CD8-positive, alpha-beta memory T cell (primary cell): ENCODE measurements at regions not wholly inside any gene's neighbourhood (a gene's known extent, or its start where the extent isn't known, plus 50 kb on each side); places are given as distances from the start of the nearest gene placed in this dataset.

Source experiments
- CTCF ChIA-PET: fragments of 350-600 bp; sonication (Branson Sonifier 250); formaldehyde crosslinking; loops from one replicate; lab custom pipeline; 2021; ENCODE audit warnings: antibody characterized with exemption; lab: Charles Lee
- POLR2A ChIA-PET: fragments of 350-600 bp; sonication (Branson Sonifier 250); formaldehyde crosslinking; loops from one replicate; lab custom pipeline; 2021; ENCODE audit warnings: antibody characterized with exemption; lab: Charles Lee
- DNase-seq, 5 donors: peaks; one replicate each; pipeline versions ENCODE4 v3.0.0 to v3.0.0-alpha.2; 2020 to 2022; ENCODE audit warnings: mixed read lengths in 1 of 5
- H3K27ac ChIP-seq: one replicate; pipeline ENCODE4 v1.7.0; 2013; ENCODE audit warnings: low read depth, mild to moderate bottlenecking, low read length, moderate library complexity
- H3K27me3 ChIP-seq: 2 replicates; pipeline ENCODE4 v1.7.0; 2013; ENCODE audit warnings: low read length, mild to moderate bottlenecking; ENCODE audit not compliant: insufficient read depth, poor library complexity, severe bottlenecking
- H3K36me3 ChIP-seq: 2 replicates; pipeline ENCODE4 v1.7.0; 2013; ENCODE audit warnings: mild to moderate bottlenecking, low read length, moderate library complexity; ENCODE audit not compliant: insufficient read depth
- H3K4me1 ChIP-seq: 2 replicates; pipeline ENCODE4 v1.7.0; 2013; ENCODE audit warnings: mild to moderate bottlenecking, low read length, moderate library complexity; ENCODE audit not compliant: insufficient read depth
- H3K4me3 ChIP-seq: 2 replicates; pipeline ENCODE4 v1.7.0; 2013; ENCODE audit warnings: mild to moderate bottlenecking, low read length
- H3K9me3 ChIP-seq: 2 replicates; pipeline ENCODE4 v1.7.0; 2013; ENCODE audit warnings: mild to moderate bottlenecking, low read length
- H3K27ac Mint-ChIP-seq, 8 donors: one replicate each; pipeline ENCODE4 v1.8.0; 2020 to 2021; ENCODE audit warnings: mixed read lengths in 8 of 8, mild to moderate bottlenecking in 6 of 8, inconsistent platforms in 3 of 8, moderate library complexity in 3 of 8
- H3K27me3 Mint-ChIP-seq, 2 donors: one replicate each; pipeline ENCODE4 v1.8.0; 2020 to 2021; ENCODE audit warnings: mixed read lengths in 2 of 2, mild to moderate bottlenecking in 1 of 2, moderate library complexity in 1 of 2
- H3K36me3 Mint-ChIP-seq, 3 donors: one replicate each; pipeline ENCODE4 v1.8.0; 2020 to 2021; ENCODE audit warnings: mixed read lengths in 3 of 3, inconsistent platforms in 1 of 3, mild to moderate bottlenecking in 1 of 3
- H3K4me1 Mint-ChIP-seq, 3 donors: one replicate each; pipeline ENCODE4 v1.8.0; 2020 to 2021; ENCODE audit warnings: mixed read lengths in 3 of 3, inconsistent platforms in 1 of 3, mild to moderate bottlenecking in 1 of 3
- H3K4me3 Mint-ChIP-seq, 7 donors: one replicate each; pipeline ENCODE4 v1.8.0; 2020 to 2021; ENCODE audit warnings: mixed read lengths in 7 of 7, mild to moderate bottlenecking in 6 of 7, moderate library complexity in 4 of 7, inconsistent platforms in 2 of 7
- H3K9me3 Mint-ChIP-seq, 5 donors: one replicate each; pipeline ENCODE4 v1.8.0; 2020 to 2022; ENCODE audit warnings: mixed read lengths in 5 of 5, mild to moderate bottlenecking in 3 of 5, moderate library complexity in 2 of 5, inconsistent platforms in 1 of 5

DNA sequence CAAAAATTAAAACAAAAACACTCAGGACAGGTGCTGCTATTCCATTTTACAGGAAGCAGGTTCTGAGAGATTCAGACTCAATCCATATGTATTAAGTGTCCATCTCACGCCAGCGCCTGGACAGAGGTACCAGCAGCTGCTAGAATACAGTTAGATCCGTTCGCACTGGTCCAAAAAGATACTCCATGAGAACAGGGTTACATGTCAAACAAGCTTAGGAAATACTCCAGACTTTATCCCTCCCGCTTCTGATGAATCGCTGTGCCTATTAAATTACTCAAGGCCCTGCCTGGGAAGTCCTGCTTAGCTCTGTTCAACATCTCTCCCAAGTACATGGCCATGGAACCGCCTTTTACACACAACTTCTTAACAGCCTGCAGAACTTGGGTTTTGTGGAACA is 50.2 kb upstream of the SLC35C1 start:
- Mint-ChIP-seq H3K9me3 (no peaks in the 10 kb centered on the region), H3K36me3 (no peaks in the 10 kb centered on the region), H3K27ac (no peak overlapping the region), H3K27me3 (peaks cover 14 to 68% of the 10 kb centered on the region in 2 donors), H3K4me1 (no peaks in the 10 kb centered on the region), H3K4me3 (no peak overlapping the region)
- H3K4me3 ChIP-seq = no peak overlapping the region
- H3K27me3 ChIP-seq = peaks cover 5% of the 10 kb centered on the region
- CTCF ChIA-PET = interaction anchor here (2.6 kb wide), 1 partner anchor 17 kb away, joined by 8 read pairs; no protein-coding TSS in a partner anchor
- no peaks in the 10 kb centered on the region for H3K4me1 ChIP-seq
- H3K27ac ChIP-seq = no peak overlapping the region
- no peak for DNase-seq
- H3K9me3 ChIP-seq = no peaks in the 10 kb centered on the region
- no peaks in the 10 kb centered on the region for H3K36me3 ChIP-seq
- POLR2A ChIA-PET = no interaction called here

DNA sequence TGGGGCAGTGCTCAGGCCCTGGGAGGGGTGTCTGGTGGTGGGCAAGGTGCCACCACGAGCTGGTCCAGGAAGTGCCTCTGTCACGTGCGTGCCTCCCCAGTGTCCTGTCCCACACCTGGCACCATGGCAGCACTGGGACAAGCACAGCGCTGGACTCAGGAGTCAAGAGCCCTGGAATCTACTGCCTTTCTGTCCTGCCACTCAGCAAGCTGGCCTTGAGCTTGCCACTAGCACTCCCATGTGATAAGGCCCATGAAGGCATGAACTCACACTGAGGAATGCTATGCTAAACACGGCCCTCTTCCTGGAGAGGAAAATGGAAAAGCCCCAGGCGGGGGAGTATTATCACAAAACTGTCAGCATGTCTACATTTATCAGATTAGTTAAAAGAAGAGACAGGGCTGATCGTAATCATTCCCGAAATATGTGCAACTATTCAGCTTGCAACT is 50.7 kb upstream of the SLC35C1 start:
- H3K4me1 Mint-ChIP-seq = no peaks in the 10 kb centered on the region
- no peaks in the 10 kb centered on the region for H3K36me3 Mint-ChIP-seq
- Histone ChIP-seq H3K4me3 (no peak overlapping the region), H3K4me1 (no peaks in the 10 kb centered on the region), H3K36me3 (no peaks in the 10 kb centered on the region), H3K27ac (no peak overlapping the region), H3K27me3 (peaks cover 5% of the 10 kb centered on the region), H3K9me3 (no peaks in the 10 kb centered on the region)
- ChIA-PET CTCF (interaction anchor here (2.6 kb wide), 1 partner anchor 17 kb away, joined by 8 read pairs; no protein-coding TSS in a partner anchor), POLR2A (no interaction called here)
- H3K27me3 Mint-ChIP-seq = peaks cover 17 to 68% of the 10 kb centered on the region in 2 donors
- no peaks in the 10 kb centered on the region for H3K9me3 Mint-ChIP-seq
- H3K27ac Mint-ChIP-seq = peak overlapping the region in 1 of 8 donors; percentile 69
- DNase-seq = no peak
- H3K4me3 Mint-ChIP-seq = no peak overlapping the region

DNA sequence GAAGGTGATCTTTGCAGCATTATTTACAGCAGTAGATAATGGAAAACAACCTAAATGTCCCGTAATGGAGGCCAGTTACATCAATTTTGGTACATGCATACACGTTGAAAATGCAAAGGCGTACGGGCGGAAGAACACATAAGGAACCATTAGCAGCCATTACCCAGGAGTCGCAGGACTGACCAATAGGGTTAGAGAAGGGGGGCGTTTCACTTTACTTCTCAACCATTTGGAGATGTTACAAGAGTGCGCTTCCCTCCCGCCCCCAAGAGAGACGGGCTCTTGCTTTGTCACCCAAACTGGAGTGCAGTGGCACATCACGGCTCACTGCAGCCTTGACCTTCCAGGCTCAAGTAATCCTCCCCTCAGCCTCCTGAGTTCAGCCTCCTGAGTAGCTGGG is 52.8 kb upstream of the SLC35C1 start:
- H3K36me3 Mint-ChIP-seq = no peaks in the 10 kb centered on the region
- Histone ChIP-seq H3K4me1 (no peaks in the 10 kb centered on the region), H3K36me3 (no peaks in the 10 kb centered on the region), H3K4me3 (no peak overlapping the region), H3K27me3 (peaks cover 5% of the 10 kb centered on the region), H3K27ac (no peak overlapping the region), H3K9me3 (no peaks in the 10 kb centered on the region)
- H3K4me3 Mint-ChIP-seq = no peak overlapping the region
- ChIA-PET CTCF (no interaction called here), POLR2A (no interaction called here)
- no peak overlapping the region for H3K27ac Mint-ChIP-seq
- H3K9me3 Mint-ChIP-seq = no peaks in the 10 kb centered on the region
- peaks cover 12 to 55% of the 10 kb centered on the region in 2 donors for H3K27me3 Mint-ChIP-seq
- H3K4me1 Mint-ChIP-seq = no peaks in the 10 kb centered on the region
- no peak for DNase-seq

DNA sequence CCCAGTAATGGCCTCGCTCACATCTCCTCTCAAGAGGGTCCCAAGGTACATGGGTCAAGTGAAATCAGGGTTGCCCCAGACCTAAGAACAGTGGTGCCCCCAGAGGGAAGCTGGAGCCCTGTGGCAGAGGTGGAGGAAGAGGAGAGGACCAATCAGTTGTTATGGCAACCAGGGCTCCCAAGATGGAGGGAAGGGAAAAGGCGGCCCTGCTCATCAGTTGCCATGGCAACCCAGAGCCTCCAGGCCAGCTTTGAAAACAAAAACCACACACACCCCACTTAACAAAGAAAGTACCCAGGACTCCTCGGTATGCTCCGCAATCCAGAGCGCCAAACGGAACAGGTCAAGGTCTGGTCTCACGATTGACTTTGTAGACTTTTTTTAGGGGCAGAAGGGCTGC is 53.5 kb upstream of the SLC35C1 start:
- H3K27ac Mint-ChIP-seq = no peak overlapping the region
- H3K4me3 Mint-ChIP-seq = no peak overlapping the region
- Histone ChIP-seq H3K9me3 (no peaks in the 10 kb centered on the region), H3K27ac (no peak overlapping the region), H3K4me3 (no peak overlapping the region), H3K4me1 (no peaks in the 10 kb centered on the region), H3K36me3 (no peaks in the 10 kb centered on the region), H3K27me3 (peaks cover 5% of the 10 kb centered on the region)
- DNase-seq = no peak
- ChIA-PET CTCF (no interaction called here), POLR2A (no interaction called here)
- peaks cover 11 to 48% of the 10 kb centered on the region in 2 donors for H3K27me3 Mint-ChIP-seq
- H3K4me1 Mint-ChIP-seq = no peaks in the 10 kb centered on the region
- H3K9me3 Mint-ChIP-seq = no peaks in the 10 kb centered on the region
- H3K36me3 Mint-ChIP-seq = no peaks in the 10 kb centered on the region

DNA sequence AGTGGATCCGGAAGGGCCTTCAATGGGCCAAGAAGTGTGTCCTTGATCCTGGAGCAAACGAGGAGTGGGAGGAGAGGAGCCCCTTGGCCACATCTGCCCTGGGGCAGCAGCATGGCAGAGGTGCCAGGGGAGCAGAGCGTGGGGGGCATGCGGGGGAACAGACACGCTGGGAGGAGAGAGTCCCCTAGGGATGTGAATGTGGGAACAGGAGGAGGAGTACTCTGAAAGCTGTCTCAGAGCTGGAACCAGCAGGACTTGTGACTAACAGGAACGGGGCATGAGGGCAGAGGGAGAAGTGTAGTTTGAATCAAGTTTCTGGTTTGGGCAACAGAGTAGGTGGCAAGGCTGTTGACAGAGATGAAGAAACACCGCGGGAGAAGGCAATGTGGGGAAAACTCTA is 54.5 kb upstream of the SLC35C1 start:
- Histone ChIP-seq H3K27me3 (peaks cover 5% of the 10 kb centered on the region), H3K4me3 (no peak overlapping the region), H3K36me3 (no peaks in the 10 kb centered on the region), H3K9me3 (no peaks in the 10 kb centered on the region), H3K4me1 (no peaks in the 10 kb centered on the region), H3K27ac (no peak overlapping the region)
- Mint-ChIP-seq H3K9me3 (no peaks in the 10 kb centered on the region), H3K27ac (no peak overlapping the region), H3K4me1 (no peaks in the 10 kb centered on the region), H3K27me3 (peaks cover 11 to 42% of the 10 kb centered on the region in 2 donors), H3K4me3 (no peak overlapping the region), H3K36me3 (no peaks in the 10 kb centered on the region)
- POLR2A ChIA-PET = no interaction called here
- no peak for DNase-seq
- CTCF ChIA-PET = no interaction called here

DNA sequence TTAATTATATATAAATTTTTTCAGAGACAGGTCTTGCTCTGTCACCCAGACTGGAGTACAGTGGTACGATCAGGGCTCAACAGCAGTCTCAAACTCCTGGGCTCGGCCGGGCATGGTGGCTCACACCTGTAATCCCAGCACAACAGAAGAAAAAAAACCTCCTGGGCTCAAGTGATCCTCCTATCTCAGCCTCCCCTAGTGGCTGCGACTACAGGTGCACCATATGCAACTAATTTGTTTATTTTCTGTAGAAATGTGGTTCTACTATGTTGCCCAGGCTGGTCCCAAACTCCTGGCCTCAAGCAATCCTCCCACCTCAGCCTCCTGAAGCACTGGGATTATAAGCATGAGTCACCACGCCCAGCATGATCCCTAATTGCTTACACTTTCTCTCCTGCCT is 56.1 kb upstream of the SLC35C1 start:
- Histone ChIP-seq H3K4me3 (no peak overlapping the region), H3K36me3 (no peaks in the 10 kb centered on the region), H3K9me3 (no peaks in the 10 kb centered on the region), H3K4me1 (no peaks in the 10 kb centered on the region), H3K27ac (no peak overlapping the region), H3K27me3 (peaks cover 5% of the 10 kb centered on the region)
- peaks cover 15 to 30% of the 10 kb centered on the region in 2 donors for H3K27me3 Mint-ChIP-seq
- H3K4me3 Mint-ChIP-seq = no peak overlapping the region
- H3K4me1 Mint-ChIP-seq = no peaks in the 10 kb centered on the region
- no peaks in the 10 kb centered on the region for H3K36me3 Mint-ChIP-seq
- CTCF ChIA-PET = interaction anchor here (1.5 kb wide), 1 partner anchor 23 kb away, joined by 3 read pairs; no protein-coding TSS in a partner anchor
- POLR2A ChIA-PET = no interaction called here
- H3K27ac Mint-ChIP-seq = no peak overlapping the region
- DNase-seq = no peak
- H3K9me3 Mint-ChIP-seq = no peaks in the 10 kb centered on the region

DNA sequence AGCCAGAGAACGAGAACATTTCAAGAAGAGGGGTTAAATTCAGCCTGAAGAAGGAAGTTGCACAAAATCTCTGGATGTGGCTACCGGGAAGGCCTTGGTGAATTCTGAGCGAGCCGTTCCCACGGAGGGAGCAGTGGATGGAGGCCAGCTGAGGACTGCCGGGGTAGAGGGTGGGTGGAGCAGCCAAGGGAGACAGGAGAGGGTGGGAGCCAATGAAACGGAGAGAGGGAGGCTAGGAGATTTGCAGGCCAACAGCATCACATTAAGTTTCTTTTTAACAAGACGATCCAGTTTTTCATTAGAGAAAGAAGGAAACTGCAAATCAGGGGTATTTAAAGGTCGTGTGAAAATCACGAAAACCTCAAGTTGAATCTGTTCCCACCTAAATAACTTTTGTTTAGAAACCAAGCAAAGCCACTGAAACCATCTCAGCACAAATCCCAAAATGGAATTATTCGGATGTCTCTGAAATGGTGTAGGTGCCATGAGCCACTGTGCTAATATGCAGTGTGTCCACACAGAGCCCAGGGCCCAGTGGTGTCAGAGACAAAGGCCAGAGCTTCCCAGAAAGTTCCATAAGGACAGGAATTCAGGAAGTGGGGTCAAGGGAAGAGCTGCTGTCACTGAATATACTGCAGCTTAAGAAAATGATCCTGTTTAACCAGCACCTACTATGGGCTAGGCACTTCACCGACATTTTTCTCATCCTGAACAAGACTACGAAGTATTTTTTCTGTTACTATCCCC is 59.7 kb upstream of the SLC35C1 start:
- Histone ChIP-seq H3K4me3 (no peak overlapping the region), H3K36me3 (no peaks in the 10 kb centered on the region), H3K27ac (no peak overlapping the region), H3K27me3 (no peaks in the 10 kb centered on the region), H3K9me3 (no peaks in the 10 kb centered on the region), H3K4me1 (no peaks in the 10 kb centered on the region)
- CTCF ChIA-PET = no interaction called here
- Mint-ChIP-seq H3K27ac (peak overlapping the region in 1 of 8 donors; percentile 13), H3K4me1 (no peaks in the 10 kb centered on the region), H3K9me3 (no peaks in the 10 kb centered on the region), H3K36me3 (no peaks in the 10 kb centered on the region), H3K27me3 (peaks cover 10 to 20% of the 10 kb centered on the region in 2 donors), H3K4me3 (no peak overlapping the region)
- DNase-seq = no peak
- POLR2A ChIA-PET = no interaction called here

DNA sequence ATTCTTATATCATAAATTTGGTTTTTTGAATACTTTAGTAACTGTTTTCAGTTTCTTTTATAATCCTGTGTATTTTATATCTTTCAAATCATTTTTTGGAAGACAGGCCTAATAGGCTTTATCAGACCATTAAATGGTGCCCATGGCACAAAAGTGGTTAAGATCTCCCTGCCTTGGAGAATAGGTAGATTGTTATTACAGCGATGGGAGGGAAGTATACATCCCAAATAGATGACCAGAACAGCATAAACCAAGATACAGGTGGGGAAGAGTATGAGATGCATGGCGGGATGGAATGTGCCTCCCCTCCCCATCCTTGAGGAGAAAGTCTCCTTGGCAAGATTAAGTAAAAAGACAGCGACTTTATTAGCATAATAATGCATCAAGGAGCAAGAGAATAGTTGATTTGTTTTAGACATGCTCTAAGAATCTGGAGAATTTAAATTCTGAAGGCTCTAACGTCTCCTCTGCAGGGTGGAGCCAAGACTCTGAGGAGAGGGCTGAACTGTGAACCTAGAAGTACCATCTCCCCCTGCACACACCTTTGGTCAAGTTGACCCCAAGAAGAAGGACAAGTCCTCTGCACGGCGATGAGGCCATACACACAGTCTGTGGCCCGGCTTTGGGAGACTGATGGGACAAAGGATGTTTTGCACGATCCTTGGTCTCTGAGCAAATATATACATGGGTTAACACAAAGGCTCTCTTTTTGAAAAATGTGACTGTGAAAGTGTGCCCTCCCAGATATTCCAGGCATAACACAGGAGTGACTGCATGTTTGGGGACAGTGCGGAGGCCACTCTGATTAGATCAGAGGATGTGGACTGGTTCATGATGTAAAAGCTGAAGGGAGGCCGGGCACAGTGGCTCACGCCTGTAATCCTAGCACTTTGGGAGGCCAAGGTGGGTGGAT is 61.1 kb upstream of the SLC35C1 start:
- Mint-ChIP-seq H3K4me3 (no peak overlapping the region), H3K9me3 (no peaks in the 10 kb centered on the region), H3K27me3 (peaks cover 4 to 19% of the 10 kb centered on the region in 2 donors), H3K4me1 (no peaks in the 10 kb centered on the region), H3K36me3 (no peaks in the 10 kb centered on the region), H3K27ac (no peak overlapping the region)
- Histone ChIP-seq H3K4me1 (no peaks in the 10 kb centered on the region), H3K4me3 (no peak overlapping the region), H3K27me3 (no peaks in the 10 kb centered on the region), H3K36me3 (no peaks in the 10 kb centered on the region), H3K9me3 (no peaks in the 10 kb centered on the region), H3K27ac (no peak overlapping the region)
- ChIA-PET CTCF (no interaction called here), POLR2A (no interaction called here)
- DNase-seq = no peak
